ENCODE measurements at regions not wholly inside any gene's neighbourhood (a gene's known extent, or its start where the extent isn't known, plus 50 kb on each side); places are given as distances from the start of the nearest gene placed in this dataset.

DNA sequence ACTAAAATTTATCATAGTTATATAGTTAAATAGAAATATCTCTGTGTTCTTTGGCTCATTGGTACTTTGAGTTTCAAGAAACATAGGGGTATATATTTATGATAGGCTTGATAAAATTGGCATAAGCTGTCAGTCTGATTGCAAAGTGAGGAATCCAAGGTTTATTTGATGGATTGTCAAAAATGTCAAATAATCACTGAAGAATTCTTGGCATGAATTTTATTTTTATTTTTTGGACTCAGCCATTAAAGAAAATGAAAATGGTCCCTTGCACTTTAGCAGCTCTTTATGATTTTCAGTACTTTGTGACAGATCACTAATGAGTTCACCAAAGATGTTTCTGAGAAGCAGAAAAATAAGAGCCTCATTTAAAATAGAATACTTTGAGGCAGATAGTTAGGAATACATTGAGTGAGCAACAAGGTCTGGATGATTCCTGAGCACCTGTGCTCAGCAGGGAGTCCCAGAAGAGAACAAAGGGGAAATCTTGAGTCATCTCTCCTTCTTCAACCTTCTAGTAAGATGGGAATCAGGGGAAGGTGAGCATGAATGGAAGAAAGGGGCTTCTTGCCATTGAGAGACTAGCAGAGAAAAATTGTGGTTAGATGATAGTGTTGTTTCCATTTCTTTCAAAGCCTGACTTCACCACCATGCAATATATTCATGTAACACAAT, 85.3 kb upstream of the VEPH1 start:
- no peaks in the 10 kb centered on the region for H3K9me1 ChIP-seq (ENCODE audit: control insufficient read depth, extremely low read depth, insufficient read depth, low read length)
- no peaks in the 10 kb centered on the region for H3K79me2 ChIP-seq (ENCODE audit: control insufficient read depth, insufficient read depth, low read length)
- dilution Hi-C loops (cut with MboI; ENCODE audit: extremely low pct_ligation_motif_present, low sequenced_read_pairs): no loop called here
- no peak overlapping the region for H3K27ac ChIP-seq (ENCODE audit: control insufficient read depth, insufficient read depth, low read length)
- no peaks in the 10 kb centered on the region for H3K4me1 ChIP-seq (ENCODE audit: control insufficient read depth, extremely low read depth, insufficient read depth, low read length)
- TF ChIP-seq, protein P1, sequence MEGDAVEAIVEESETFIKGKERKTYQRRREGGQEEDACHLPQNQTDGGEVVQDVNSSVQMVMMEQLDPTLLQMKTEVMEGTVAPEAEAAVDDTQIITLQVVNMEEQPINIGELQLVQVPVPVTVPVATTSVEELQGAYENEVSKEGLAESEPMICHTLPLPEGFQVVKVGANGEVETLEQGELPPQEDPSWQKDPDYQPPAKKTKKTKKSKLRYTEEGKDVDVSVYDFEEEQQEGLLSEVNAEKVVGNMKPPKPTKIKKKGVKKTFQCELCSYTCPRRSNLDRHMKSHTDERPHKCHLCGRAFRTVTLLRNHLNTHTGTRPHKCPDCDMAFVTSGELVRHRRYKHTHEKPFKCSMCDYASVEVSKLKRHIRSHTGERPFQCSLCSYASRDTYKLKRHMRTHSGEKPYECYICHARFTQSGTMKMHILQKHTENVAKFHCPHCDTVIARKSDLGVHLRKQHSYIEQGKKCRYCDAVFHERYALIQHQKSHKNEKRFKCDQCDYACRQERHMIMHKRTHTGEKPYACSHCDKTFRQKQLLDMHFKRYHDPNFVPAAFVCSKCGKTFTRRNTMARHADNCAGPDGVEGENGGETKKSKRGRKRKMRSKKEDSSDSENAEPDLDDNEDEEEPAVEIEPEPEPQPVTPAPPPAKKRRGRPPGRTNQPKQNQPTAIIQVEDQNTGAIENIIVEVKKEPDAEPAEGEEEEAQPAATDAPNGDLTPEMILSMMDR (optimal IDR thresholded peaks at IDR 0.05 in 1 of 3, IDR thresholded peaks at IDR 0.05 in 1 of 3, conservative IDR thresholded peaks at IDR 0.05 in 1 of 3; ENCODE audit: extremely low read depth in 1 of 3, insufficient read depth in 2 of 3, low read length in 3 of 3): no peak
- TF ChIP-seq EZH2 (IDR thresholded peaks at IDR 0.05; ENCODE audit: low read length): no peak
- H3K9me3 ChIP-seq (ENCODE audit: control insufficient read depth, low read depth, low read length): no peaks in the 10 kb centered on the region
- no peak overlapping the region for H3K4me3 ChIP-seq (ENCODE audit: control insufficient read depth in 2 of 3, extremely low read depth in 1 of 3, insufficient read depth in 2 of 3, low read depth in 1 of 3, low read length in 3 of 3)
- H3K27me3 ChIP-seq (ENCODE audit: control insufficient read depth, extremely low read depth, insufficient read depth, low read length): no peaks in the 10 kb centered on the region
- no peaks in the 10 kb centered on the region for H3K36me3 ChIP-seq (ENCODE audit: control insufficient read depth in 2 of 2, extremely low read depth in 1 of 2, insufficient read depth in 2 of 2, low read length in 2 of 2)
- no peak overlapping the region for H2AFZ ChIP-seq (ENCODE audit: control insufficient read depth, low read length)
- FAIRE-seq: no peak
- H3K9ac ChIP-seq (ENCODE audit: control insufficient read depth, extremely low read depth, insufficient read depth, low read length): no peak overlapping the region
- no peak for DNase-seq (ENCODE audit: low read depth, low spot score)
- H4K20me1 ChIP-seq (ENCODE audit: control insufficient read depth, extremely low read depth, insufficient read depth, low read length): no peaks in the 10 kb centered on the region
- H3K4me2 ChIP-seq (ENCODE audit: control insufficient read depth, extremely low read depth, insufficient read depth, low read depth, low read length): no peak overlapping the region

- Histone ChIP-seq H4K20me1 (ENCODE audit: control insufficient read depth, extremely low read depth, insufficient read depth, low read length) (no peaks in the 10 kb centered on the region), H3K4me2 (ENCODE audit: control insufficient read depth, extremely low read depth, insufficient read depth, low read depth, low read length) (no peak overlapping the region), H3K36me3 (ENCODE audit: control insufficient read depth in 2 of 2, extremely low read depth in 1 of 2, insufficient read depth in 2 of 2, low read length in 2 of 2) (no peaks in the 10 kb centered on the region), H2AFZ (ENCODE audit: control insufficient read depth, low read length) (no peak overlapping the region), H3K79me2 (ENCODE audit: control insufficient read depth, insufficient read depth, low read length) (no peaks in the 10 kb centered on the region), H3K9me1 (ENCODE audit: control insufficient read depth, extremely low read depth, insufficient read depth, low read length) (no peaks in the 10 kb centered on the region), H3K9me3 (ENCODE audit: control insufficient read depth, low read depth, low read length) (no peaks in the 10 kb centered on the region), H3K27me3 (ENCODE audit: control insufficient read depth, extremely low read depth, insufficient read depth, low read length) (no peaks in the 10 kb centered on the region), H3K27ac (ENCODE audit: control insufficient read depth, insufficient read depth, low read length) (no peak overlapping the region), H3K4me1 (ENCODE audit: control insufficient read depth, extremely low read depth, insufficient read depth, low read length) (no peaks in the 10 kb centered on the region), H3K9ac (ENCODE audit: control insufficient read depth, extremely low read depth, insufficient read depth, low read length) (no peak overlapping the region), H3K4me3 (ENCODE audit: control insufficient read depth in 2 of 3, extremely low read depth in 1 of 3, insufficient read depth in 2 of 3, low read depth in 1 of 3, low read length in 3 of 3) (no peak overlapping the region)
- no peak for DNase-seq (ENCODE audit: low read depth, low spot score)
- no peak for FAIRE-seq
- TF ChIP-seq, protein P1 (optimal IDR thresholded peaks at IDR 0.05 in 1 of 3, IDR thresholded peaks at IDR 0.05 in 1 of 3, conservative IDR thresholded peaks at IDR 0.05 in 1 of 3; ENCODE audit: extremely low read depth in 1 of 3, insufficient read depth in 2 of 3, low read length in 3 of 3): no peak
- TF ChIP-seq EZH2 (IDR thresholded peaks at IDR 0.05; ENCODE audit: low read length): no peak
- dilution Hi-C loops (cut with MboI; ENCODE audit: extremely low pct_ligation_motif_present, low sequenced_read_pairs): no loop called here
These were observed 83.1 kb upstream of the VEPH1 start for GRCh38 chr3:157586293-157586692.
